SK-N-SH (cell line): ENCODE measurements at regions not wholly inside any gene's neighbourhood (a gene's known extent, or its start where the extent isn't known, plus 50 kb on each side); places are given as distances from the start of the nearest gene placed in this dataset.

ENCODE experiments used
- CTCF ChIA-PET: fragments of 300-600, 350-600 bp; formaldehyde crosslinking; extraction: SDS; loops from one replicate; lab custom pipeline; 2021; lab: Yijun Ruan, JAX
- POLR2A ChIA-PET: fragments of 350-600 bp; sonication (Branson Sonifier 250); formaldehyde crosslinking; extraction: SDS; loops from one replicate; lab custom pipeline; 2020; ENCODE audit warnings: antibody characterized with exemption, inconsistent platforms; lab: Yijun Ruan, JAX
- DNase-seq: peaks from one replicate; pipeline ENCODE4 v3.0.0; 2012
- H2AFZ ChIP-seq: fragments of 200-600 bp; sonication (generic); 2 replicates; pipeline ENCODE4 v1.8.1; 2016; ENCODE audit warnings: antibody characterized with exemption, mild to moderate bottlenecking, low read depth
- H3F3A ChIP-seq: fragments of 200-600 bp; sonication (generic); replicated peaks from 2 replicates; pipeline ENCODE3; 2016; ENCODE audit warnings: antibody characterized with exemption, mild to moderate bottlenecking; ENCODE audit not compliant: insufficient read depth
- H3K27ac ChIP-seq, 2 experiments: fragments of 200-500 bp in 1 of 2; fragments of 200-600 bp in 1 of 2; sonication (Bioruptor generic) in 1 of 2; sonication (generic), shearing (Covaris generic) in 1 of 2; 2 replicates each; pipeline versions ENCODE4 v1.5.1 to v1.6.1; 2014 to 2016; ENCODE audit warnings: low read depth in 2 of 2, inconsistent platforms in 1 of 2, low read length in 1 of 2, mild to moderate bottlenecking in 1 of 2, mixed read lengths in 1 of 2
- H3K27me3 ChIP-seq: fragments of 200-600 bp; sonication (generic), shearing (Covaris generic); 2 replicates; pipeline ENCODE4 v1.6.1; 2016; ENCODE audit warnings: mixed run types; ENCODE audit not compliant: insufficient read depth
- H3K36me3 ChIP-seq, 2 experiments: fragments of 200-500 bp in 1 of 2; fragments of 200-600 bp in 1 of 2; sonication (Bioruptor generic) in 1 of 2; sonication (generic) in 1 of 2; replicated peaks in 1 of 2; 2 replicates each; pipeline versions ENCODE3 to v1.5.1; 2014 to 2016; ENCODE audit warnings: low read length in 1 of 2, mild to moderate bottlenecking in 1 of 2; ENCODE audit not compliant: insufficient read depth in 2 of 2, control insufficient read depth in 1 of 2
- H3K4me1 ChIP-seq, 2 experiments: fragments of 200-500 bp in 1 of 2; fragments of 200-600 bp in 1 of 2; sonication (Bioruptor generic) in 1 of 2; sonication (generic), shearing (Covaris generic) in 1 of 2; 2 replicates each; pipeline versions ENCODE4 v1.5.1 to v1.6.1; 2014 to 2016; ENCODE audit warnings: low read depth in 1 of 2, low read length in 1 of 2, mixed run types in 1 of 2; ENCODE audit not compliant: insufficient read depth in 2 of 2, control insufficient read depth in 1 of 2
- H3K4me2 ChIP-seq: fragments of 200-600 bp; sonication (generic), shearing (Covaris generic); 2 replicates; pipeline ENCODE4 v1.6.1; 2017; ENCODE audit warnings: mixed run types
- H3K4me3 ChIP-seq, 2 experiments: fragments of 200-500 bp in 1 of 2; fragments of 200-600 bp in 1 of 2; sonication (Bioruptor generic) in 1 of 2; sonication (generic), shearing (Covaris generic) in 1 of 2; 2 replicates each; pipeline versions ENCODE4 v1.5.1 to v1.8.1; 2014 to 2016; ENCODE audit warnings: low read depth in 2 of 2, inconsistent platforms in 1 of 2, low read length in 1 of 2, mild to moderate bottlenecking in 1 of 2, mixed read lengths in 1 of 2, moderate library complexity in 1 of 2
- H3K79me2 ChIP-seq: fragments of 200-600 bp; sonication (generic); 2 replicates; pipeline ENCODE4 v1.8.1; 2017; ENCODE audit warnings: mild to moderate bottlenecking; ENCODE audit not compliant: insufficient read depth
- H3K9ac ChIP-seq: fragments of 200-600 bp; sonication (generic); 2 replicates; pipeline ENCODE4 v1.6.1; 2017; ENCODE audit warnings: mixed run types
- H3K9me2 ChIP-seq: fragments of 200-600 bp; sonication (generic); 2 replicates; pipeline ENCODE4 v1.6.1; 2017; ENCODE audit warnings: mixed run types
- H3K9me3 ChIP-seq: fragments of 200-600 bp; sonication (generic); 2 replicates; pipeline ENCODE4 v1.6.1; 2017; ENCODE audit warnings: mixed run types, mild to moderate bottlenecking, moderate library complexity
- H4K20me1 ChIP-seq: fragments of 200-600 bp; sonication (generic); 2 replicates; pipeline ENCODE4 v1.6.1; 2017; ENCODE audit warnings: mild to moderate bottlenecking, mixed run types; ENCODE audit not compliant: insufficient read depth
- EP300 ChIP-seq, 2 experiments: IDR thresholded peaks; 2 replicates each; pipeline versions ENCODE4 v1.4.0 to v1.6.1; 2012; ENCODE audit warnings: borderline replicate concordance in 1 of 2, low read depth in 1 of 2, low read length in 1 of 2
- FOSL2 ChIP-seq: IDR thresholded peaks from 2 replicates; pipeline ENCODE4 v1.4.0; 2012; ENCODE audit warnings: low read depth, mild to moderate bottlenecking, moderate library complexity, borderline replicate concordance
- FOXJ3 ChIP-seq: sonication (generic); formaldehyde crosslinking; IDR thresholded peaks from 2 replicates; pipeline ENCODE4 v1.5.1; 2020; ENCODE audit warnings: mild to moderate bottlenecking, missing genetic modification reagents
- FOXM1 ChIP-seq: IDR thresholded peaks from 2 replicates; pipeline ENCODE4 v1.4.0; 2012; ENCODE audit warnings: low read depth, mild to moderate bottlenecking
- GABPA ChIP-seq: IDR thresholded peaks from 2 replicates; pipeline ENCODE4 v1.4.0; 2012; ENCODE audit warnings: low read depth, mild to moderate bottlenecking
- JUND ChIP-seq: IDR thresholded peaks from 2 replicates; pipeline ENCODE4 v1.4.0; 2012
- MXI1 ChIP-seq: IDR thresholded peaks from 2 replicates; pipeline ENCODE4 v1.6.1; 2012; ENCODE audit warnings: mild to moderate bottlenecking, low read depth, low read length, improper control_type of control experiment
- NRF1 ChIP-seq: IDR thresholded peaks from 2 replicates; pipeline ENCODE4 v1.6.1; 2012; ENCODE audit warnings: low read depth, mild to moderate bottlenecking, low read length
- RAD21 ChIP-seq: IDR thresholded peaks from 2 replicates; pipeline ENCODE4 v1.6.1; 2012; ENCODE audit warnings: mild to moderate bottlenecking, low read length
- RCOR1 ChIP-seq: fragments of 150-350 bp; IDR thresholded peaks from 2 replicates; pipeline ENCODE4 v1.6.1; 2017; ENCODE audit warnings: antibody characterized with exemption, low read length
- RFX5 ChIP-seq: IDR thresholded peaks from 2 replicates; pipeline ENCODE4 v1.6.1; 2012; ENCODE audit warnings: mild to moderate bottlenecking, improper control_type of control experiment, low read length
- SMC3 ChIP-seq: IDR thresholded peaks from 2 replicates; pipeline ENCODE4 v1.6.1; 2012; ENCODE audit warnings: low read depth, low read length, improper control_type of control experiment
- TCF12 ChIP-seq: IDR thresholded peaks from 2 replicates; pipeline ENCODE4 v1.4.0; 2012
- YY1 ChIP-seq: IDR thresholded peaks from 2 replicates; pipeline ENCODE4 v1.4.0; 2012; ENCODE audit warnings: low read depth, mild to moderate bottlenecking
- WGBS: methylation state at CpG from one replicate; pipeline ENCODE4 v1.1.6; 2017; ENCODE audit warnings: low lambda C conversion rate; 5-methylcytosine and 5-hydroxymethylcytosine counted together
- TF ChIP-seq, protein P1 (sequence below): fragments of 200-600 bp; sonication (generic); IDR thresholded peaks from 2 replicates; pipeline ENCODE4 v1.6.1; 2017; ENCODE audit warnings: antibody characterized with exemption, mild to moderate bottlenecking, moderate library complexity
- TF ChIP-seq, protein P2 (sequence below): IDR thresholded peaks from 2 replicates; pipeline ENCODE4 v1.4.0; 2012; ENCODE audit warnings: low read depth, borderline replicate concordance

DNA sequence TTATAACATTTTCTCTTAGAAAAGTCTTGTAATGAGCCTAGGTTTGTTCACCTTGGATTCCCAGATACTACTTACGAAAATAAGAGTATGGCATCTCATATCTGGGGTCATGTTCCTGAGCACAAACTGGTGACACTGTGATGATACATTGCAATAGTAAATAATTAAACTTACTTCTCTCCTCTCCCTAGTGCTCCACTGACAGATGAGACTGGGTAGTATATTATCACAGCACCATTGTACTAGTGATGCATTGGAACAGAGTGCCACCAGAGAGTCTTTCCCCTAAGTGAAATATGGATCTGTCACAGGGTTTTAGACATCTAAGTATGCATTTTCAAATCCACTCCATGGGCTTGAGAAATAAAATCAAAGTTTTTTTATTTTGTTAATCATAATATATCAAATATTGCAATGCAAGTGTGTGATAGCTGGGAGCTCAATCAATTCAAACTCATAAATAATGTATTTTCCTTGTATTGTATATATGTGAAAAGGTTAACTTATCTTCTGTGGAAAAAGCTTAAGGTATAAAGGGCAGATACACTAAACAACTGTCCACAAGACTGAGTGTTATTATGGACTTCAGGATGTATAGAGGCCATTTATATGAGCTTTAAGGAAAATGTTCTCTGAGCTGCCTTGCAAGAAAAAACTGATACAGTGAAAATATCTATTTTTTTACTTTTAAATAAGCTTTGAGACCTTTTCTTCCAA lies 275.5 kb downstream of the ZWINT start (continued):
- TF ChIP-seq, protein P1, sequence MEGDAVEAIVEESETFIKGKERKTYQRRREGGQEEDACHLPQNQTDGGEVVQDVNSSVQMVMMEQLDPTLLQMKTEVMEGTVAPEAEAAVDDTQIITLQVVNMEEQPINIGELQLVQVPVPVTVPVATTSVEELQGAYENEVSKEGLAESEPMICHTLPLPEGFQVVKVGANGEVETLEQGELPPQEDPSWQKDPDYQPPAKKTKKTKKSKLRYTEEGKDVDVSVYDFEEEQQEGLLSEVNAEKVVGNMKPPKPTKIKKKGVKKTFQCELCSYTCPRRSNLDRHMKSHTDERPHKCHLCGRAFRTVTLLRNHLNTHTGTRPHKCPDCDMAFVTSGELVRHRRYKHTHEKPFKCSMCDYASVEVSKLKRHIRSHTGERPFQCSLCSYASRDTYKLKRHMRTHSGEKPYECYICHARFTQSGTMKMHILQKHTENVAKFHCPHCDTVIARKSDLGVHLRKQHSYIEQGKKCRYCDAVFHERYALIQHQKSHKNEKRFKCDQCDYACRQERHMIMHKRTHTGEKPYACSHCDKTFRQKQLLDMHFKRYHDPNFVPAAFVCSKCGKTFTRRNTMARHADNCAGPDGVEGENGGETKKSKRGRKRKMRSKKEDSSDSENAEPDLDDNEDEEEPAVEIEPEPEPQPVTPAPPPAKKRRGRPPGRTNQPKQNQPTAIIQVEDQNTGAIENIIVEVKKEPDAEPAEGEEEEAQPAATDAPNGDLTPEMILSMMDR, result no peak
- TF ChIP-seq GABPA, result no peak
- TF ChIP-seq NRF1, result no peak
- TF ChIP-seq, protein P2, sequence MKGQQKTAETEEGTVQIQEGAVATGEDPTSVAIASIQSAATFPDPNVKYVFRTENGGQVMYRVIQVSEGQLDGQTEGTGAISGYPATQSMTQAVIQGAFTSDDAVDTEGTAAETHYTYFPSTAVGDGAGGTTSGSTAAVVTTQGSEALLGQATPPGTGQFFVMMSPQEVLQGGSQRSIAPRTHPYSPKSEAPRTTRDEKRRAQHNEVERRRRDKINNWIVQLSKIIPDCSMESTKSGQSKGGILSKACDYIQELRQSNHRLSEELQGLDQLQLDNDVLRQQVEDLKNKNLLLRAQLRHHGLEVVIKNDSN, result no peak

DNA sequence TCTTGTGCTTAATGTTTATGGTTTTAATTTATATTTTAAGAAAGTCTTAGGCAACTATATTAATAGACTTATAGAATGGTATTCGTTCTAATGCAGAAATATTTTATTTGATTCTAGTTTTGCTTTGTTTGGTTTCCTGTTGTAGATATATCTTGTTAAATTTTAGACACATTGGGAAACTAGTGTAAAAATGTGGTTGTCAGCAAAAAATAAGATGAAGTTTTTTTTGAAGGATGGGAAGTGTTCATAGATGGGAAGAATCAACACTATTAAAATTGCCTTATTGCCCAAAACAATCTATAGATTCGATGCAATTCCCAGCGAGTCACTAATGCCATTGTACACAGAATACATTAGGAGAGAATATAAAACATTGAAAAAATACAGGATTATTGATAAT lies 278.9 kb downstream of the ZWINT start:
- CTCF ChIA-PET, result no interaction called here
- 9% methylated on average over 3 of the region's 3 CpGs for WGBS
- H3K9ac ChIP-seq, result no peak overlapping the region

More for the DNA sequence above, 278.9 kb downstream of the ZWINT start:
- no peak overlapping the region for H3K4me3 ChIP-seq
- H3K4me2 ChIP-seq, result no peak overlapping the region
- no peak for TF ChIP-seq YY1
- TF ChIP-seq TCF12, result no peak
- no peak for TF ChIP-seq SMC3
- TF ChIP-seq FOSL2, result no peak
- TF ChIP-seq RAD21, result no peak
- TF ChIP-seq EP300 (IDR thresholded peaks at IDR 0.05; ENCODE audit: borderline replicate concordance in 1 of 2, low read depth in 1 of 2, low read length in 1 of 2), result no peak
- no peak for TF ChIP-seq RFX5
- no peak for TF ChIP-seq FOXJ3 (CRISPR knock-in tag)
- TF ChIP-seq, protein P1, result no peak
- TF ChIP-seq FOXM1, result no peak
- TF ChIP-seq RCOR1, result no peak
- TF ChIP-seq GABPA, result no peak
- TF ChIP-seq MXI1, result no peak
- no peak for TF ChIP-seq JUND
- H3K9me3 ChIP-seq, result no peaks in the 10 kb centered on the region
- H3F3A ChIP-seq, result no peaks in the 10 kb centered on the region
- no peaks in the 10 kb centered on the region for H4K20me1 ChIP-seq
- POLR2A ChIA-PET, result no interaction called here
- no peak overlapping the region for H3K27ac ChIP-seq
- H3K9me2 ChIP-seq, result no peaks in the 10 kb centered on the region
- no peaks in the 10 kb centered on the region for H3K27me3 ChIP-seq
- H2AFZ ChIP-seq, result no peak overlapping the region
- H3K79me2 ChIP-seq, result no peaks in the 10 kb centered on the region
- H3K4me1 ChIP-seq, result no peaks in the 10 kb centered on the region
- no peak for DNase-seq
- no peaks in the 10 kb centered on the region for H3K36me3 ChIP-seq
